K562 (cell line): ENCODE measurements at regions not wholly inside any gene's neighbourhood (a gene's known extent, or its start where the extent isn't known, plus 50 kb on each side); places are given as distances from the start of the nearest gene placed in this dataset.

ENCODE experiments used
- ATF6 ChIP-seq: sonication (generic); formaldehyde crosslinking; IDR thresholded peaks from 2 replicates; pipeline ENCODE4 v1.4.0; 2020; ENCODE audit warnings: mild to moderate bottlenecking, missing genetic modification reagents
- BDP1 ChIP-seq: IDR thresholded peaks from 3 replicates; pipeline ENCODE4 v1.6.1; 2011; ENCODE audit not compliant: insufficient read length, insufficient read depth
- BRD9 ChIP-seq: fragments of 450-650 bp; IDR thresholded peaks from 2 replicates; pipeline ENCODE4 v1.6.1; 2018; ENCODE audit warnings: low read depth; ENCODE audit not compliant: partially characterized antibody
- CBX8 ChIP-seq: fragments of 200-600 bp; sonication (generic); IDR thresholded peaks from 2 replicates; pipeline ENCODE4 v1.6.1; 2012; ENCODE audit warnings: borderline replicate concordance, mixed run types, low read depth, mild to moderate bottlenecking, moderate library complexity, mixed read lengths, low read length, control low read depth, inconsistent platforms; ENCODE audit not compliant: poor library complexity, severe bottlenecking; ENCODE audit errors: extremely low read depth
- CTCF ChIP-seq, 3 experiments: IDR thresholded peaks in 2 of 3; conservative IDR thresholded peaks in 1 of 3; 2 replicates each; pipeline ENCODE4 v1.5.1; 2011 to 2012; ENCODE audit warnings: low read length in 3 of 3, mild to moderate bottlenecking in 3 of 3, control low read depth in 2 of 3, improper control_type of control experiment in 1 of 3, inconsistent platforms in 1 of 3, low read depth in 1 of 3, mixed read lengths in 1 of 3, moderate library complexity in 1 of 3; ENCODE audit not compliant: insufficient read depth in 2 of 3
- FOSL1 ChIP-seq: fragments of 200-800 bp; sonication (Bioruptor generic); conservative IDR thresholded peaks from 2 replicates; pipeline ENCODE4 v1.6.1; 2016; ENCODE audit warnings: missing genetic modification characterization, missing compliant biosample characterization
- FOXK2 ChIP-seq, 2 experiments: fragments of 450-650 bp; IDR thresholded peaks in 1 of 2; conservative IDR thresholded peaks in 1 of 2; 2 replicates each; pipeline ENCODE4 v1.6.1; 2016; ENCODE audit warnings: low read depth in 2 of 2, mild to moderate bottlenecking in 1 of 2
- NFYB ChIP-seq: IDR thresholded peaks from 2 replicates; pipeline ENCODE4 v1.6.1; 2011; ENCODE audit warnings: mild to moderate bottlenecking, moderate library complexity; ENCODE audit not compliant: insufficient read length; ENCODE audit errors: extremely low read depth
- PRPF4 ChIP-seq: fragments of 200-400 bp; formaldehyde crosslinking; IDR thresholded peaks from one replicate; pipeline ENCODE4 v1.6.1; 2017; ENCODE audit warnings: low read length, low read depth, mild to moderate bottlenecking; ENCODE audit not compliant: insufficient read depth, poor library complexity, severe bottlenecking
- RAD21 ChIP-seq, 2 experiments: fragments of 250-450 bp in 1 of 2; fragments of 450-650 bp in 1 of 2; sonication (Bioruptor Pico) in 1 of 2; formaldehyde crosslinking in 1 of 2; IDR thresholded peaks in 1 of 2; conservative IDR thresholded peaks in 1 of 2; 2 replicates each; pipeline versions ENCODE4 v1.4.0 to v1.8.0; 2020 to 2022; ENCODE audit warnings: mild to moderate bottlenecking in 2 of 2, moderate library complexity in 1 of 2
- TSHZ1 ChIP-seq: fragments of 250-450 bp; sonication (Bioruptor Pico); IDR thresholded peaks from 2 replicates; pipeline ENCODE4 v1.4.0; 2020; ENCODE audit warnings: mild to moderate bottlenecking, moderate library complexity
- ZMIZ1 ChIP-seq, 2 experiments: fragments of 150-350 bp in 1 of 2; IDR thresholded peaks; 2 replicates each; pipeline ENCODE4 v1.6.1; 2012 to 2016; ENCODE audit warnings: low read depth in 2 of 2, low read length in 2 of 2, mild to moderate bottlenecking in 1 of 2, moderate library complexity in 1 of 2
- ZNF655 ChIP-seq: fragments of 250-450 bp; sonication (Bioruptor Pico); IDR thresholded peaks from 2 replicates; pipeline ENCODE4 v1.5.0; 2021
- ZZZ3 ChIP-seq: fragments of 450-650 bp; IDR thresholded peaks from 2 replicates; pipeline ENCODE4 v1.6.1; 2016; ENCODE audit warnings: antibody characterized with exemption, mild to moderate bottlenecking, moderate library complexity

GRCh38 chr9:115210699-115211098 is 92.7 kb upstream of the TNC start:
- TF ChIP-seq CTCF (IDR thresholded peaks at IDR 0.05 in 2 of 3, conservative IDR thresholded peaks at IDR 0.05 in 1 of 3; ENCODE audit: insufficient read depth in 2 of 3, low read depth in 1 of 3, low read length in 3 of 3) (no peak), ZZZ3 (no peak), PRPF4 (no peak), NFYB (no peak), TSHZ1 (CRISPR knock-in tag) (no peak), ATF6 (CRISPR knock-in tag) (no peak), CBX8 (no peak), BRD9 (no peak), ZNF655 (CRISPR knock-in tag) (no peak), FOXK2 (conservative IDR thresholded peaks at IDR 0.05 in 1 of 2, IDR thresholded peaks at IDR 0.05 in 1 of 2; ENCODE audit: low read depth in 2 of 2) (no peak), ZMIZ1 (IDR thresholded peaks at IDR 0.05; ENCODE audit: low read depth in 2 of 2, low read length in 2 of 2) (no peak), BDP1 (no peak), FOSL1 (tag) (no peak), RAD21 (CRISPR knock-in tag; conservative IDR thresholded peaks at IDR 0.05 in 1 of 2, IDR thresholded peaks at IDR 0.05 in 1 of 2) (no peak)
